ENCODE measurements at regions not wholly inside any gene's neighbourhood (a gene's known extent, or its start where the extent isn't known, plus 50 kb on each side); places are given as distances from the start of the nearest gene placed in this dataset.

GRCh38 chr1:79979346-79979745, 972.8 kb upstream of the ADGRL4 start:
- no peak for TF ChIP-seq POLR2AphosphoS5 (IDR thresholded peaks at IDR 0.05)
- no peak for TF ChIP-seq CTCF (IDR thresholded peaks at IDR 0.05)
- no peak for TF ChIP-seq EP300 (IDR thresholded peaks at IDR 0.05)
- no peak for TF ChIP-seq POLR2A (IDR thresholded peaks at IDR 0.05)

All from sigmoid colon (tissue), 4 donors.